Fibroblast of mammary gland (primary cell): ENCODE measurements at regions not wholly inside any gene's neighbourhood (a gene's known extent, or its start where the extent isn't known, plus 50 kb on each side); places are given as distances from the start of the nearest gene placed in this dataset.

ENCODE experiments used
- DNase-seq: peaks from one replicate; pipeline ENCODE4 v3.0.0-alpha.2; 2010; ENCODE audit warnings: low read depth
- H3K4me3 ChIP-seq: 2 replicates; pipeline ENCODE4 v1.5.1; 2011; ENCODE audit warnings: low read depth, mild to moderate bottlenecking, low read length, moderate library complexity; ENCODE audit not compliant: control insufficient read depth
- CTCF ChIP-seq: conservative IDR thresholded peaks from 2 replicates; pipeline ENCODE4 v1.5.1; 2011; ENCODE audit warnings: low read depth, low read length, inconsistent platforms; ENCODE audit not compliant: control insufficient read depth, insufficient read depth

DNA sequence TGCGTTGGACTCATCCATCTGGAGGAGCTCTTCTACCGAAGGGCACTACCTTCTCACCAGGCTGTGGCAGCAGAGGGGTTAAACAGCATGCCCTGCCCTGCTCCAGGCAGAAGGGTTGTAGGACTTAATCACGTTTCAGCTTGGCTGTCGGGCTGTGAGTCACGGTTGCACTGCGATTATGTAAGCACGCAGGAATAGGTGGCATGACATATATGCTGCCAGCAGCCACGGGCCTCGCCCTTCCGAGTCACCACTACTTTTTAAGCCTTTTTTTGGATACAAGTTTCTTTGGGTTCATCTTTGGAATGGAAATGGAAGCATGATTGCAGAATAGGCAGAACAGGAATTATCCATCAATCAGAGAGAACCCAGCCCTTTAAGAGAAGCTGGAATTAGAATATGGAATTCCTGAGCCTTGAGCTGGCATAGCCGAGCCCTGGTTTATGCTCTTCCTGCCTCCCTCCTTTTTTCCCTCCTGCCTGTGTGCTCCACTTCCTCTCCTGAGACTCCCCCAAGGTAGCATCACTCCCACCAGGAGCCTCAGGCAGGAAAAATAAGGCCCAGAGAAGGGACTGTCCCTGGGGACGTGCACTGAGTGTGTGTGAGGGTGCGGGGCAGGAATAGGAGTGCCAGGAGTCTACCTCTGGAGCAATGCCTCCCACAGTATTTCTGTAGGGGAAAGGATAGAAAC lies 86.8 kb downstream of the SEMA4F start:
- peak; percentile 94 for DNase-seq
- TF ChIP-seq CTCF: no peak
- H3K4me3 ChIP-seq: no peak overlapping the region

DNA sequence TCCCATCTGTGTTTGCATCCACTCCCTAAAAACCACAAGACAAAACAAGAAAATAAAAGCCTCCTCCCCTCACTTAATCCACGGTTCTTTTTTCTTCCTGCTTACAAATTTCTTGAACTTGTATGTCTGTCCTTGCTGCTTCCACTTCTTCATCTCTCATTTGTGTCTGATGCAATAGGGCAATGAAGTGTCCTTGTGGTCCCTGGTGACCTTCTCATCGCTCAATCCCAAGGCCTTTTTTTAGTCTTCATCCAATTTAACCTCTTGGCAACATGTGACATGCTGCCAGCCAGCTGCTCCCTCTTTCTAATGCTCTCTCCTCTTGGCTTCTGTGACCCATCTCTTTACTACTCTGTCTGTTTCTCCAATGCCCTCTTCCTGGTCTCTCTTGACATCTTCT lies 87.6 kb downstream of the SEMA4F start:
- TF ChIP-seq CTCF: no peak
- DNase-seq: no peak
- no peak overlapping the region for H3K4me3 ChIP-seq

- peak; percentile 18 for DNase-seq
- H3K4me3 ChIP-seq: no peak overlapping the region
- TF ChIP-seq CTCF: no peak
Measured at GRCh38 chr2:74742471-74742870, 88.4 kb downstream of the SEMA4F start.

DNA sequence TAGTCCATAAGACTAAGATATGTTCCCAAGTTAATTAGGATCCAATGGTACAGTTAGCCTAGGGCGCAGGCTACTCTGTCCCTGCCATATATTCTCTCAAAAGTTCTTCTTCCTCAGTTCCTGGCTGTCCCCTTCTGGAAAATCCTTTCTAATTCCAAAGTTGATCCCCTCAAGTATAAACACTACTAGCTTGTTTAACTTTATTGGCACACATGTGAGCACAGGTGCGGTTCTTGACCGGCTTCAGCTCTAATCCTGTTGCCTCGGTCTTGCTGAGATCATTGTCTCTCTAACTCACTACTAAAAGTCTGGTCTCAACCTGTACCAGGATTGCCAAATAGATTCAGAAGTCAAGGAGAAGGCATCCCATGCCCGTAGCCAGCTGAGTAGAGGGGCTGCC lies 89.0 kb downstream of the SEMA4F start:
- H3K4me3 ChIP-seq: no peak overlapping the region
- TF ChIP-seq CTCF: no peak
- DNase-seq: no peak

DNA sequence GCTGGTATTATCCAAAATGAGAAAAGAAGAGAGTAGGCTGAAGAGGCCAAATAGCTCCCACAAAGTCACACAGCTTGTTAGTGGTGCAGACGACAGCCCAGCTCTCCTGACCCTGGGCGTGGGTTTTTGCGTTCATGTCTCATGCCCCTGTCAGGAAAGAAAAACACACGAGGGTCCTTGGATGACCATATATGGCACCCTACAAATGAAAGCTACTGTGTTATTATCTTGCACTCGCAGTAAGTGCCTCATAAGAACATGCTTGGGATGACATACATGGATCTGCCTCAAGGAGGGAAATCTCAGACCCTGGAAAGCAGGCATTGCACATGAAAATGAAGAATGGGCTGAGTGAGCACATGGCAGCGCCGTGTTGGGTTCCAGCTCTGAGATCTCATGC lies 89.7 kb downstream of the SEMA4F start:
- no peak for DNase-seq
- no peak for TF ChIP-seq CTCF

DNA sequence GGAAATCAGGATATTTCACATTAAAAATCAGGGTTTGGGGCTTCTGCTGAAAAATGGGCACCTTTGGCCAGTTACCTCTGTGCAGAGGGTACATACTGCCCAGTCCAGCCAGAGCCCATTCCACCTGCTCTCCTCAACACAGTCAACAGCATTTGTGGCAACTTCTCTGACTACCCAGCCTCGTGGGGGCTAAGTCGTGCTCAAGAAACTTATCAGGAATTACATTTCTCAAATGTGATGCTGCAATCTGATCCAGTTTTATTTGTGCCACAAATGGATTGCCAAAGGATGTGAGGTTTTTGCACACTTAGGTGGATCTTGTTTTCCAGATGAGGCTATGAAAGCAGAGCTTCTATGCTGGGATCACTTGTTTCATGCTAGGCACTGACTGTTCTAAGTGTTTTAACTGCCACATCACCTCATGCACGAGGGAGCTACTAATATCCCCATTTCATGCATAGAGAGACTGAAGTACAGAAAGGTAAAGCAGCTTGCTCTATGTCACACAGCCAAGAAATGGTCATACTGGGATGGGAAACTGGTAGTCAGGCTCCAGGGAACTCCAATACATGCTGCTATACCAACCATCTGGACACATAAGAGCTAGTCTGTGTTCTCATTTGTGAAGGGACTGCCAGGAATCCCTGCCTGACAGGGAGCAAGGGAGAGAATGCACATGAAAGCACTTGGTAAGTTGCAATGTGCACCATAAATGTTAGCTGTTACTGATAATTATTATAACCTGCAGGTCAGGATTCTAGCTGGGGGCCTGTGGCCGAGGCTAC lies 89.0 kb upstream of the HK2 start:
- TF ChIP-seq CTCF: no peak

More for the DNA sequence above, 89.7 kb downstream of the SEMA4F start:
- no peak overlapping the region for H3K4me3 ChIP-seq

More for the DNA sequence above, 89.0 kb upstream of the HK2 start:
- DNase-seq: no peak
- H3K4me3 ChIP-seq: no peak overlapping the region
